C1 segment of cervical spinal cord (tissue), 14 donors: ENCODE measurements at regions not wholly inside any gene's neighbourhood (a gene's known extent, or its start where the extent isn't known, plus 50 kb on each side); places are given as distances from the start of the nearest gene placed in this dataset.
"Not testable (repeated sequence)": the region's sequence is repeated elsewhere in the genome, so short reads cannot be mapped to it uniquely, and the experiment has no call there.

Experiments used
- DNase-seq, 14 donors: peaks; one replicate each; lab custom pipeline; 2025; lab: John Stamatoyannopoulos, UW

DNA sequence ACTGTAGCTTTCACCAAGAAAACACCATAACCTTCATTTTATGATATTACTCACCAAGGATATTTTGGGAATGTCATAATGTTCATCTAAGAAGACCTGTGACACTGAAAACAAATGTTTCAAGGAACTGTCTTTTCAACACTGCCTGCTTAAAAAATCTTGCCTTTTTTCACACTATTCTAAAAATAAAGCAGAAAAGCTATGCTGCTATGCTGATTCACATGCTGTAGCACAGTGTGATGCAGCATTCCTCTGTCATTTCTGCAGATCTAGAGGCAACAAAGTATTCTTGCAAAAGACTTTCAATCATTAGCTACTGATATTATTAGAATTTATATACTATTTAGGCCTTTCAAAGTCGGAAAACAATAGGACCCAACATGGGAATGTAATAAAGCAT is 525.7 kb downstream of the UQCRFS1 start:
- DNase-seq, result no peak

DNA sequence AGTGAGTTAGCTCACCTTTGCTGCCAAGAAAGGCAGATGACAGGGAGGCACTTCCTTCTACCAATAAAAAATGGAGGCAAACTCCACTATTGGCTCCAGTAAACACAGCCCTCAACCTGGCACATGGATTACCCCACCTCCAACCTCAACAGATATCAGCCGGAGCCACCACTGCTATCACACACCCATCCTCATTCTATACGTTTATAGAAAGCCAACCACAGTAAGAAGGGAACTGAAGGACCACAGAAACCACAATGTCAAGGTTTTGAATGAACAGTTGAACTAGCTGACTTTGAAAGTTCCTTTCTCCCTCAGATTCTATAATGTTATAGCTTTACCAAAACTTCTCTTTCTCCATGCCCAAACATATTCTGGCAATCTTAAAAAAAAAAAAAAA is 526.2 kb downstream of the UQCRFS1 start:
- DNase-seq, result no peak

DNA sequence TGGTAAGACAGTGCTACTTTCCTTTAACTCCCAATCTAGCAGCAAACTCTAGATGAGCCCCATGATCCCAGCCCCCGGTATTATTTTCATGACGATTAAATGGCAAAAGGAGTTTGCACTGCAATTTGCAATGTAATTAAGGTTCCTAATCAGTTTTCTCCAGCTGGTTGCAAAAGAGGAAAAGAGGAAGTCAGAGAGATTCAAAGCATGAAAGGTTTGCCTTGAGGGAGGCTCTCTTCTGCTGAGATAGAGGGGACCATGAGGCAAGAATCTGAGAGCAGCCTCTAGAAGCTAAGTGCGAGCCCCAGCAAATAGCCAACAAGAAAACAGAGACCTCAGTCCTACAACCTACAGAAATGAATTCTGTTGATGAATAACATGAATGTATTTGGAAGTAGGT is 527.1 kb downstream of the UQCRFS1 start:
- DNase-seq, result no peak

DNA sequence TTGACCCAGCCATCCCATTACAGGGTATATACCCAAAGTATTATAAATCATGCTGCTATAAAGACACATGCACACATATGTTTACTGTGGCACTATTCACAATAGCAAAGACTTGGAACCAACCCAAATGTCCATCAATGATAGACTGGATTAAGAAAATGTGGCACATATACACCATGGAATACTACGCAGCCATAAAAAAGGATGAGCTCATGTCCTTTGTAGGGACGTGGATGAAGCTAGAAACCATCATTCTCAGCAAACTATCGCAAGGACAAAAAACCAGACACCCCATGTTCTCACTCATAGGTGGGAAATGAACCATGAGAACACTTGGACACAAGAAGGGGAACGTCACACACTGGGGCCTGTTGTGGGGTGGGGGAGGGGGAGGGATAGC is 527.9 kb downstream of the UQCRFS1 start:
- not testable (repeated sequence) for DNase-seq

DNA sequence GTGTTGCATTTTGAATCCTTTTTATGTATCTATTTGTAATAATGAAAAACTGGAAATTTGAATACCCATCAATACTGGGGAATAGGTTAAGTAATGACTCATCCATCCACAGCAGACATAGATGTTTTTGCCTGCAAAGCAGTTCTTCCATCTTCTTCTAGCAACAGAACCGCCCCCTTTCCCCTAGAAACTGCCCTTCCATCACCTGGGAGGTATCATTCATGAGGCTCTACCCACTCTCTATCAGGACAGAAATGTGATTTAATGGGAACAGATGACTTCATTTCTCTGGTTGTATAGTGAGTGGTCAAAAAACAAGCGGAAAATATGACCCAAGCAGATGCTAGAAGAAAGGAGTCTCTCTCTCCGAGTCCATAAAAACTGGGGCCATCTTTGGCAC is 532.8 kb downstream of the UQCRFS1 start:
- no peak for DNase-seq

DNA sequence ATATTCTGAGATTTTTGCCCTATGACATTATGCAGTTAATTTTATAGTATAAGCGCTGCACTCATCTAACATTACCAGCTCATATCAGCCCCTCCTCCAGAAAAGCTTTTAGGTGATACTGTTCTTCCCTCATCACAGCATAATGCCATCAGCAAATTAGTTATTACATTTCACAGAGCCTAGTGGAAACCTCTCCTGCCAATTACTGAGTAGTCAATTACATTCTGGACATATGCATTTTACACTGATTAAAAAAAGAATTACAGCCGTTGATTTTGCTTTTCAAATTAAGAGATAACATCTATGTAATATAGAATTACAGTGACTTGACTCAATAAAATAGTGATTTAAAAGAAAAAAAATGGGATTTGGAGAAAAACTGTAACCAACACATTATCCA is 542.1 kb downstream of the UQCRFS1 start:
- DNase-seq, result no peak

DNA sequence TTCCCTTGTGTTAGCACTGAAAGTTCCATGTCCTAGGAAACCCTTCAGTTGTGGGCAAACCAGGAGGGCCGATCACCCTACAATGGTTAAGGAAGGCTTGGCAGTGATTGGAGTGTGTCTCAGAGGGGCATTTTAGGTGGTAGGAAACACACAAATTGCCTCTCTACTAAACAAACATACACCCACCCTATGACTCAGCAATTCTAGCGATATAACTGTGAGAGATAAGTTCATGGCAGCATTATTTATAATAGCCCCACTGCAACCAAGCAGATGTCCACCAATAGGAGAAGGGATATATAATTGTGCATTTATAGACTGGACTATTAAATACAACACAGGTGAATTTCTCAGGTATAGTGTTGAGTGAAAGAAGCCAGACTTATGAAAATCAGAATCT is 543.1 kb downstream of the UQCRFS1 start:
- no peak for DNase-seq

DNA sequence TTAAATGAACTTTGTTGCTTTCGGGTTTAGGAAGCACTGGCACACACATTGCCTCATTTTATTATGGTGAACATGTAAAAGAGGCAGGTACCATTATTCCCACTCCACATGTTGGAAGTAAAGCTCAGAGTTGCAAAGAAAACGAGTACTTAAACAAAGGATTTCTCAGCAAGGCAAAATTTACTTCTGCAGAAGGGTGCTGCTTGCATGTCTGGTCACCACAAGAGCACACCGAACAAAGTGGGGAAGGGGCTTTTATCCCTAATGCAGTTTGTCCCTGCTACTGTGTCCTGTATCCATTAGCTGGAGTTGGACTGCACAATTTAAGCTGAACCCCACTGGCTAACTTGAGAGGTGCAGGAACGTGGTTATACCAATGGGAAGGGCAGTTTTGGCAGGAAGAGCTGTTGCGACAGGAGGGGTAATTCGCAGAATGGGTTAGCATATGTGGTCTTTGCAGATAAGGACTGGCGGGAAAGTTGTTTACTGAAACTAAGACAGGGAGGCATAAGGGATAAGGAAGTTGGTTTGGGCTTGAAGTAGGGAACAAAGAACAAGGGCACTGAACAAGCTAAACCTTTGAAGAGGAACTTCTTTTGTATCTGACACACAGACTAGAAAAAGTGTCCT is 545.5 kb downstream of the UQCRFS1 start:
- DNase-seq, result no peak

DNA sequence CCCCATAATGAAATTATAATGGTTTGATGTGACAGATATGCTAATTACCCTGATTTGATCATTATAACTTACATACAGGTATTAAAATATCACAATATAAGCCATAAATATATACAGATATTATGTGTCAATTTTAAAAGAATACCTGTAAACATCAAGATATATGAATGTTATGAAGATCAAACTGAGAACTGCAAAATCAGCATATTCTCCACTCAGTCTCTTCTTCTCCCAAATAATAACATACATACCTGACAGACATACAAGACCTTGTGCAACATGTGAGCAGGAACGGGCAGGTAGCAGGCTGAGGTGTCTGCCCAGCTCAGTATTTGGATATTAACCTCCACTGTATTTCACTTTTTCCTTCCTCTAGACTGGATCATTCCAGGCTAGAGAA is 547.2 kb downstream of the UQCRFS1 start:
- DNase-seq, result no peak

DNA sequence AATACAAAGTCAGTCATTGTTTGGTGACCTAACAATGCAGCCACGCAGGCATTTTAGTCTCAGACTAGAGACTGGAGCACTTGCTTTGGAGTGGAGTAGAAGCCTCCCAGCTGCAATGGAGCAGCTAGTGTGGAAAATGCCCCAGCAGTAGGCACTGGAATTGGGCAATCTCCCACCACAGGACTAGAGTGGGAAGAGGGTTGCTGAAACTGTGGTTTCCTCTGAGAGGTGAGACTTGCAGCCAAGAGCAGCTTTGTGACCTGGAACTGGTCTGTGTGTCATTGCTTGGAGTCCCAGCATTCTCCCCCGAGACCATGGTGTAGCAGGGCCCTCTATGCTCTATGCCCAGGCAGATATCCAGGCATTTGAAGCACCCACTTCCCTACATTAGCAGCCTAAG is 556.3 kb downstream of the UQCRFS1 start:
- no peak for DNase-seq

DNA sequence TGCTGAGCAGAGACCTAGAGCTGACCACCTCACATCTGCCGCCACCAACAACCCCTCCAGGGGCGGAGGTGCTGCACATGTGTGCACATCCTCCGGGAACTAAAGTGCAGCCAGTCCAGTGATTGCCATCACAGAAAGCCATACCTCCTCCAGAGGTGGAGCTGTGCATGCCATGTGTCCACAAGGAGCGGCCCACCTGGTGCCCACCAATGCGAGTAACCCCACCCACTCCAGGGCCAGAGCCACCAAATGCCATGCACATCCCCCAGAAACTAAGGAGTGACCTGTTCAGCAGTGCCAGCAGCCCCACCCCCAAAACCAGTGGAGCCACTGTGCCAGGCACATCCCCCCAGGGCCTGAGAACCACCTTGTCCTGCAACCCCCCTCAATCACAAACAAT is 557.9 kb downstream of the UQCRFS1 start:
- no peak for DNase-seq

DNA sequence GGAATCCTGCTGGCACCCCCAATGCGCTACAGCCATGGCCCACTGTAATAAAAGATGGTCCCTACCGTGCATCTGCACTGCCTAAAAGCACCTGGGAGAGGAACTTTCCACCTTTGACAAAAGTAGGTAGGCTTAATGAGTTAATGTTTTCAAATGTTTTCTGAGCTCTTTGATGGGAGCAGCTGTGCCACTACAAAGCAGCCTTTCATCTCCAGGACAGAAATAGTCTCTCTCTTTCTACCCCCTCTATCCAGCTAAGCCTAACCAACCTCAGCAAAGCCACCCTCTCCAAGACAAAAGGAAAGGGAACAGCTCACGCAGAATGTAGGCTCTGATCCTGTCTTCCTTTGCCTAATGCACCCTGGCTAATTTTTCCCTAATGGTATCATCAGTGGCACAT is 560.2 kb downstream of the UQCRFS1 start:
- DNase-seq, result peak in 2 of 14 donors; percentile 3

DNA sequence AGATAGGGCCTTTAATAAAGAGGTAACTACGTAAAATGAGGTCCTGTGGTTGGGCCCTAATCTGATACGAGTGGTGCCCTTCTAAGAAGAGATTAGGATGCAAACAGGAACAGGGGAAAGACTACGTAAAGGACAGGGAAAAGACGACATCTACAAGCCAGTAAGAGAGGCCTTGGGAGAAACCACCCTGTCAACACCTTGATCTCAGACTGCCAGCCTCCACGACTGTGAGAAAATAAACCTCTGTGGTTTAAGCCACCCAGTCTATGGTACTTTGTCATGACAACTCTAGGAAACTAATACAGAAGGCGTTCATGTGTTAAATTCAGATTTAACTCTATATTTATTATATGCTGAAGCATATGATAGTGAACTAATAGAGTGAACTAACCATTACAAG is 566.3 kb downstream of the UQCRFS1 start:
- no peak for DNase-seq

DNA sequence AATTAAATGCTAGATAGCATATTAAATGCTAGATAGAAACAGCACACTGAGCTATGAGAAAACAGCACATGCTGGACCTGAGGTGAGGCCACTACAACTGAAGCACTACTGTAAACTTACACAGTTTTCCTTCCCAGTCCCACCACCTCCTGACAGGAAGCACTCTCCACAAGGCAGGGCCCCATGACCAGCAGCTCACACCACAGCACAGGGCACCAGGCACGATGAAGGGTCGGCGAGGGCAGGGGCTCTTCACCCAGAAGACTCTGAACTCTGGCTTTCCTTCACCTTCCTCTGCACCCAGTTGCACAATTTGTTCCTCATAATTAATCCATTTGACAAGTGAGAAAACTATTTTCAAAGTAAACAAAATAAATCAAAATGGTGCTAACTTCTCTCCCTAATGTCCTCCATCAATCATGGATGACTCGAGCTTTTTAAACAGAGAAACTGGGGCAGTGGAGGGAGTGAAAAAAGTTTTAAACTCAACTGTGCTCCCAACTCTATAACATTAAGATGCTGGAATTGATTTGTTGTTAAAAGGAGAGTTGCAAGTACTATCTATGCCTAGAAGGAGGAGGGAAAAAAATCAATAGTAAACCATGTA is 568.7 kb downstream of the UQCRFS1 start:
- no peak for DNase-seq

DNA sequence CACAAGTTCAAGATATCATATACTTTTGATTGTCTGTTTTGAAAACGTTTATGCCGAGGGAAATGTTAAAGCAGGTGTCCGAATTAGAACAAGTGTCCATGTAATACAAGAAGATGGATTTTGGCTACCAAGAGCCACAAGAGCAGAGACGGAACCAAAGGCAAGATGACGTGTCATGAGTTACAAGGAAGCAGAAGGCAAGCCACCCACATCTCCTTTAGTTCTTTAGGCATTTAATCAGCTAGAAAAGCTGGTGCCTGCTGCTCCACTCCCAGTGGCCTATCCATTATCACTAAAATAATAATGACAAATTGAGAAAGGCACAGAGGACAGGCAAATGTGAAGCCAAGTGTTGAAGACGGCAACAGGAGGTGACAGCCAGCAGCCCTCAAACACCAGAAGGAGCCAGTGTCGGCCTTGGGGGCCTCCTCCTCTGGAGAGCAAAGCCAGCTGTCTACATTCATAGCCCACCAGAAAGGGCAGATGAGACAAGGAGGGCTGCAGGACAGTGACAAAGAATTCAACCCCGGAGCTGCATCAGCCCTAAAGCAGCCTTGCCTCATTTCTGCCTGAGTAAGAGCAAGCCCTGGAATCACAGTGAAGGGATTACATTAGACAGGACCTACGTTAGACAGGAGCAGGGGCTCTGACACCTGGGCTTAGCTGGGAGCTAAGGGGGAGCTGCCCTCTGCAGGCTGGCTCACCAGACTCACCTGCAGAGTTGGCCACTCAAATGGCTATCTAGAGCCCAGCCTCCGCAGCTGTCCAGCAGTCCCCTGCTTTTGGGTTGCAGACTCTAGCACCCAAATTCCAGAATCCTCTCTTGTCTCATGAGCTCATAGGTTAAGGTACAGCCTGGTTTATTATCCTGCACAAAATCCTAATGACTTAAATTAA is 569.9 kb downstream of the UQCRFS1 start:
- DNase-seq, result no peak

DNA sequence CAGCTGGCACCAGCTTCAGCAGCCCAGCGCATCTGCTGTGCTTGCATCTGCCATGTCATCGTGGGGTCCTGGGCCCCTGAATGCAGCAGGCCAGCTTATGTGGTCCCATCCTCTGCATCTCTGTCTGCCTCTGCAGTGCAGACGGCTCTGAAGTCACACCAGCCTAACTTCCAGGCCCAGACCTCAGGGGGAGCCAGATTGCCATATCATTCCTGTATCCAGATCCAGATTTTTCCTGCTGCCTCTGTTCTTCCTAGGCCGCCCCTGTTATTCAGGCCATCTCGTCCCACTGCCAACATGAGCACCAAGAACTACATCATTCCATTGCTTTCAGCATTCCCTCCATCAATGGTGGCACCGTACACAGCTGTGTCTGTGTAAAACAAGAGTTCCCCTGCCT is 571.6 kb downstream of the UQCRFS1 start:
- no peak for DNase-seq

DNA sequence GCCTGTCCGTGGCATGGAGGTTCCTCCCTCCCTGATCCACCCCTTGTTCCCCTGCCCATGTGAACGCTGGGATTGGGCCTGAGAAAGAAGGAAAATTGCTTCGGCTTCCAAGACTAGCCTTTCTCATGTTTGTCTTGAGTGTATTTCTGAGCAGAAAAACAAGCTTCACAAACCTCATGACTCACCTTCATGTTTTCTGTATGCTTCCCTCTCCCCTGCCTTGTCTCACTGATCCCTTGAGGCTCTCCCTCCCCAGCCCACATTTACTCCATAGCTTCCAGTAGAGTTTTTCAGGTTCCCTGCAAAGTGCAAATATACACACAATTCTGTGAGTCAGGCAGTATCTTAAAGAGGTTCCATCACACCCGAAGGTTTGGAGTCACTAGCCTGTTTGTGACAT is 572.4 kb downstream of the UQCRFS1 start:
- no peak for DNase-seq

DNA sequence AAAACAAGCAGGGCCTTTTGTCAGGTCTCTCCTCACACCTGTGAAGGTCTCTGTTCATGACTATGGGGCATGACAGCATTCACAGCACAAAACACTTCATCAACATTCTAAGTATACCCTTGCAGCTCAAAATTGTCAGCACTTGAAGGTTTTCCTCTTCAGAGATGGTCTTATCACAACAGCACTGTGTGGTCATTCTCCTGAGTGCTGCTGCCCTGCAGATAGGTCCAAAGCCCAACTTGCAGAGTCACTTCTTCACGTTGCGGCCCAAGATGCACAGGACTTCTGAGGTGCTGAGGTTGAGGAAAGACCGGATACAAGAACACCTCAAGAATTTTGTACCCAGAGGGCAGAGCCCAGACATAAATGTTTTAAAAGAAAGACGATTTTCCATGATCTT is 574.5 kb downstream of the UQCRFS1 start:
- no peak for DNase-seq

DNA sequence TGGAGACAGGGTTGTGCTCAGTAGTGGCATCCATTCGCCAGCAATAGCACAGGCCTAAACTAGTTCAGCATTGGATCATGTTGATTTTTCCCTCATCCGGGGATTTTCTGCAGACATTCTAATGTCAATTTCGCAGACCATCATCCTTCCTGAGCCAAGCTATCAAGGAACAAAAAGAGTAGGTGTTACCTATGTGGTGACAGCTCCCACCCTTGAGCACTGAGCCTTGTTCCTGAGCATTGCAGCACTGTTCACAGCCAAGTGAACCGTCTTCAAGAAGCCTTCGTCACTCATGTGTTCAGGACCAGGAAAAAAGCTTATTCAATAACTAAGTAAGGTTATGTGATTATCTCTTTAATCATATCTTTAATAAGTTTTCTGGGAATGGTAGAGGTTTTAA is 576.2 kb downstream of the UQCRFS1 start:
- DNase-seq, result no peak

DNA sequence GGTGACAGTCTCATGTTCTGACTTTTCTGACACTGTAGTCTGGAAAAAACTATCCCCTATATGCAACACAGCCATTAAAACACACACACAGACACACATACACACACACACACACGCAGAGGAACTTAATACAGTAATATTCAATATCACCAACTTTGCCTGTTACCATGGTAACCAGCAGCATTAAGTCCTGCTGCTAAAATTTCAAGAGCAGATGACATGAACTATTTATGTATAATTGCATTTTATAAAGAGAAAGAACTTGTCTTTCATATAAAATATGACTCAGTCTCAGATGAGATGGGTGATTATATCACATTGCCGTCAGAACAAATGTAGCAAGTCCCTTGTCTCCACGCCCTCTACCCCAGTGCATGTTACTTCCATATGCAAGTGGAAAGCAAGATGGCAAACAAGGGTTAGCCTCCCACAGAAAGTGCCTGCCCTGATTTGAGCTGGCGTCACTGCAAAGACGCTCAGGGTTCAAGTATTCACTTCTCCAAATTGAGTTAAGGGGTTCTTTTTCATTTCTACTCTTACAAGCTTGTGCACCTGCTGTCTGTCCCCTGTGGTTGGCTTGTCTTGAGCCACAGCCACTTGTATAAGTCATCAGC is 576.8 kb downstream of the UQCRFS1 start:
- no peak for DNase-seq

DNA sequence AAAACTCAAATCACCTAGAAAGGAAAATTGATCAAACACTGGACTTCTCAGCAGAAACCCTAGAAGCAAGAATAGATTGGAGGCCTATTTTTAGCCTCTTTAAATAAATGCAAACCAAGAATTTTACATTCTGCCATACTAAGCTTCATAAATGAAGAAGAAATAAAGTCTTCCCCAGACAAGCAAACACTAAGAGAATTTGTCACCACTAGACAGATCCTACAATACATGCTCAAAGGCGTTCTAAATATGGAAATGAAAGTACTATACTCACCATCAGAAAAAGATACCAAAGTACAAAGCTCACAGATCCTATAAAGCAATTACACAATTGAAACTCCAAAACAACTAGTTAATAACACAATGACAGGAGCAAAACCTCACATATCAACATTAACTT is 578.1 kb downstream of the UQCRFS1 start:
- DNase-seq, result no peak

DNA sequence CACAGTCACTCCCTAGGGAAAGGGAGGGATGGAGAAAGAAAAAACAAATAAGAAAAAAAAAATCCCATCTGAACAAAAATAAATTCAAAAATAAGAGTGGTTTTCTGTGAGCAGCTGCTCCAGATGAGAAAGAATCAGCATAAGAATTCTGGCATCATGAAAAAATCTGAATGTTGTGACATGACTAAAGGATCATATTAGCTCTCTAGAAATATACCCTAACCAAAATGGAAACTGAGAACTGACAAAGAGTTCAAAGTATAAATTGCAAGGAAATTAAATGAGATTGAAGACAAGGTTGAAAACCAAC is 579.0 kb downstream of the UQCRFS1 start:
- DNase-seq, result no peak
